Left lung (tissue), 4 donors: ENCODE measurements at regions not wholly inside any gene's neighbourhood (a gene's known extent, or its start where the extent isn't known, plus 50 kb on each side); places are given as distances from the start of the nearest gene placed in this dataset.

ENCODE experiments used
- ATAC-seq: fragments of 200-7000 bp; cut with Tn5 transposase; one replicate; pipeline ENCODE4 v1.9.1; 2020; ENCODE audit warnings: moderate library complexity
- DNase-seq, 4 donors: peaks; one replicate each; pipeline ENCODE4 v3.0.0-alpha.2; 2013 to 2020
- H3K27ac ChIP-seq, 2 donors: fragments of 200-600 bp; sonication (generic) in 1 of 2; one replicate each; pipeline versions ENCODE4 v1.5.0 to v1.8.0; 2020 to 2021
- H3K27me3 ChIP-seq, 2 donors: fragments of 200-600 bp; sonication (generic) in 1 of 2; one replicate each; pipeline versions ENCODE4 v1.5.0 to v1.8.0; 2020 to 2021
- H3K36me3 ChIP-seq, 2 donors: fragments of 200-600 bp; sonication (generic) in 1 of 2; one replicate each; pipeline versions ENCODE4 v1.5.0 to v1.8.0; 2020 to 2021
- H3K4me1 ChIP-seq, 2 donors: fragments of 200-600 bp; one replicate each; pipeline ENCODE4 v1.8.0; 2021
- H3K4me3 ChIP-seq, 2 donors: fragments of 200-600 bp; sonication (generic) in 1 of 2; one replicate each; pipeline versions ENCODE4 v1.5.0 to v1.8.0; 2020 to 2021; ENCODE audit warnings: mild to moderate bottlenecking in 1 of 2
- H3K9me3 ChIP-seq, 2 donors: fragments of 200-600 bp; sonication (generic) in 1 of 2; one replicate each; pipeline versions ENCODE4 v1.5.0 to v1.8.0; 2020 to 2021
- CTCF ChIP-seq, 2 donors: fragments of 200-600 bp; sonication (generic) in 1 of 2; IDR thresholded peaks; one replicate each; pipeline versions ENCODE4 v1.5.0 to v1.8.0; 2021; ENCODE audit warnings: antibody characterized with exemption in 2 of 2
- intact Hi-C, 2 donors: fragments of 100-400 bp; cut with DNase I; formaldehyde crosslinking; loops; one replicate each; pipeline versions ENCODE4 v1.11.2 to v1.14.2; 2022
- donor health status: DM: no; HTN: yes; CAD: no.
- donor health status: DM: no; HTN: no; CAD: no.

DNA sequence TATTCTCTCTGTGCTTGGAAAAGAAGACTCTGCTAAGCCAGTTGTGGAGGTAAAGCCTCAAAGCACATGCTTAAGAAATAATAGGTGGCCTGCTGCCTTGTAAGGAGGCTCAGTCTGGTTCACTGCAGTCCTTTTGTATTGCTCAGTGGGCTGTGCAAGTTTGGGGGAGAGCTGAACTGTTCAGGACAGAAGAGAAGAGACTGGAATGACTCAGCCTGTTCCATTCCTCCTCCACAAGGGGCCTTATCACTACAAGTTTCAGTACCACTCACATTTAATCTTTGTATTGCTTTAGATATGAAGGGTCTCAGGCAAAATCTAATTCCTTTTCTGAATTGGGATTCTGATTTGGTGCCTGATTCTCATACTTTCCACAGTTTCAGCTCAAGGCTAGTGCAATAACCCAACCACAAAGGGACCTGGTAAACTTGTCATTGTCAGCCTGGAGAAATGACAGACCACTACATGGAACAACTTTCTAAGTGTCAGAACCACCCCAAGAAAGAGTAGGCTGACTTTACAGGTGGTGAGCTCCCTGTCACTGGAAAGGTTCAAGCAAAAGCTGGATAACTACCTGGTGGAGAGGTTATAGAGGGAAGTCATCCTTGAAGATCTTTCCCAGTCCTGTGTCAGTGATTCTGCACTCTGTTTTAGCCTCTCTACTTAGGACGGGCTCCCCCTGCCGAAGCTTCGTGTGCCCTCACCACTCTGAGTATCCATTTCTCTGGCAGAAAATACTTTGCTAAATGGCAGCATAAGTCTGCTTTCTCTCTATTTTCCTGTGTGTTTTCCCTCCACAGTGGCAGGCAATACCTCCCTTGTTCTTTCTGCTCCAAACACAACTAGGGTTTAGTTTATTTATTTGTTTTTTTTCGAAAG lies 162.9 kb upstream of the GJB5 start:
- DNase-seq (no peak), ATAC-seq (no peak)
- Histone ChIP-seq H3K36me3 (no peaks in the 10 kb centered on the region), H3K27me3 (no peaks in the 10 kb centered on the region), H3K9me3 (no peaks in the 10 kb centered on the region), H3K4me3 (no peak overlapping the region), H3K4me1 (no peaks in the 10 kb centered on the region), H3K27ac (no peak overlapping the region)
- intact Hi-C loops: loop anchor here in 1 of 2 donors (10.0 kb wide), 1 partner anchor 957 kb away; no protein-coding TSS in a partner anchor
- no peak for TF ChIP-seq CTCF (IDR thresholded peaks at IDR 0.05)

- H3K27ac ChIP-seq: no peak overlapping the region
- ATAC-seq (peak; percentile 99), DNase-seq (peak; percentile 6 to 82 (median 55))
- intact Hi-C loops: loop anchor here in 1 of 2 donors (10.0 kb wide), 1 partner anchor 963 kb away; no protein-coding TSS in a partner anchor
- no peak overlapping the region for H3K4me3 ChIP-seq
- peak; percentile 70 to 72 for TF ChIP-seq CTCF (IDR thresholded peaks at IDR 0.05)
- no peaks in the 10 kb centered on the region for H3K36me3 ChIP-seq
- no peaks in the 10 kb centered on the region for H3K4me1 ChIP-seq
- peaks cover 0 to 15% of the 10 kb centered on the region in 2 donors for H3K27me3 ChIP-seq
- no peaks in the 10 kb centered on the region for H3K9me3 ChIP-seq
Observed at GRCh38 chr1:34597877-34598514, 156.9 kb upstream of the GJB5 start.

DNA sequence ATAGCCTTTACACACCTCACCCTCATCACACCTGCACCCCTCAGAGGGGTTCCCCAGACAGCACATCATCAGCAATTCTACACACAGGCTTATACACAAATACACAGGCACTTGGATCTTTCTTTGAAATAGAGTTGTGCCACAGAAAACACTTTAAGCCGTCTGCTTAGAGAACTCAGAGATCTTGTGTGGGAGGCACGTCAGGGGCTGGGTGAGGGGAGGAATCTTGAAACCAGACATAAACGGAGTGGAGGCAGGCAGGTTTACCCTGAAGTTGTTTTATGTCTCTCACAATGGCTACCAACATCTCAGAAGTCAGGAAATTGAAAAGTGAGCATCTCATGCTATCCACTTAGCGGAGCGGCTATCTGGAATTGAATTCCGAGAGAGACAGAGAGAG lies 151.9 kb upstream of the GJB5 start:
- H3K27me3 ChIP-seq: peaks cover 0 to 15% of the 10 kb centered on the region in 2 donors
- no peak overlapping the region for H3K4me3 ChIP-seq
- no peak for TF ChIP-seq CTCF (IDR thresholded peaks at IDR 0.05)
- H3K4me1 ChIP-seq: no peaks in the 10 kb centered on the region
- intact Hi-C loops: no loop called here
- DNase-seq: no peak
- ATAC-seq: no peak
- no peaks in the 10 kb centered on the region for H3K9me3 ChIP-seq
- H3K27ac ChIP-seq: no peak overlapping the region
- H3K36me3 ChIP-seq: no peaks in the 10 kb centered on the region

DNA sequence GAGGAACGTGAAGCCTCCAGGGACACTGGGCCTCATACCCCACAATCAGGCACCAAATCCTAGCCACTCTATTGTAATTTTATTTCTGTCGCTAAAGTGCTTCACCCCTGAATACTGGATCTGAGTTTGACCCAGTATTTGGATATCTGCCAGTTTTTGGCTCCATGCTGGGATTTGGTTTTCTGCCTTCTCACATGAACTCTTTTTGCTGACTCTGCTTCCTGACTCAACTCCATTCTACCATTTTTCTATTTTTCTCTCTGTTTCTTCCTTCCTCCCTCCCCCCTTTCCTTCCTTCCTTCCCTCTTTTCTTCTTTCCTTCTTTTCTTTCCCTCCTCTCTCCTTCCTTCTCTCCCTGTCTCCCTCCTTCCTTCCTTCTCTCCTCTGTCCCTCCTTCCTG lies 151.3 kb upstream of the GJB5 start:
- intact Hi-C loops: no loop called here
- no peak for TF ChIP-seq CTCF (IDR thresholded peaks at IDR 0.05)
- H3K4me3 ChIP-seq: no peak overlapping the region
- no peak overlapping the region for H3K27ac ChIP-seq
- no peaks in the 10 kb centered on the region for H3K9me3 ChIP-seq
- DNase-seq (no peak), ATAC-seq (no peak)
- no peaks in the 10 kb centered on the region for H3K36me3 ChIP-seq
- no peaks in the 10 kb centered on the region for H3K4me1 ChIP-seq
- H3K27me3 ChIP-seq: peaks cover 0 to 12% of the 10 kb centered on the region in 2 donors

DNA sequence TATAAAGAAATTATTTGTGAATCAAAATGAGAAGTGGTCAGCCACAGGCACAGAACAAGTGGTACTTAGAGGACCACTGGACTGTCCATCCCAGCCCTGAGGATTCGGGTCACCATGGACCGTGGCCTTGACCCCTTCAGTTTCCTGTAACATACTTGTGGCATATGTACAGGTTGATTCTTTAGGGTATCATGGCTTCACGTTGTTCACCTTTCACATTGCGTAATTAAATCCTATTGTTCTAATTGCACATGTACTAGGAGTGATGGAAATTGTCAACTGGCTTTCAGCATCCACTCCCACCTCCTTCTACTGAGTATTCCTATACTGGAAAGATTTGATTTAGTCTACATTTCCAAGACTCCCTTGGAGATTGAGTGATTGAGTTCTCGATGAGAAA lies 148.3 kb upstream of the GJB5 start:
- no peak for ATAC-seq
- Histone ChIP-seq H3K27ac (no peak overlapping the region), H3K27me3 (peaks cover 0 to 11% of the 10 kb centered on the region in 2 donors), H3K9me3 (no peaks in the 10 kb centered on the region), H3K4me3 (no peak overlapping the region), H3K4me1 (no peaks in the 10 kb centered on the region), H3K36me3 (no peaks in the 10 kb centered on the region)
- no peak for TF ChIP-seq CTCF (IDR thresholded peaks at IDR 0.05)
- DNase-seq: no peak
- intact Hi-C loops: no loop called here
